ENCODE measurements at regions not wholly inside any gene's neighbourhood (a gene's known extent, or its start where the extent isn't known, plus 50 kb on each side); places are given as distances from the start of the nearest gene placed in this dataset.

DNA sequence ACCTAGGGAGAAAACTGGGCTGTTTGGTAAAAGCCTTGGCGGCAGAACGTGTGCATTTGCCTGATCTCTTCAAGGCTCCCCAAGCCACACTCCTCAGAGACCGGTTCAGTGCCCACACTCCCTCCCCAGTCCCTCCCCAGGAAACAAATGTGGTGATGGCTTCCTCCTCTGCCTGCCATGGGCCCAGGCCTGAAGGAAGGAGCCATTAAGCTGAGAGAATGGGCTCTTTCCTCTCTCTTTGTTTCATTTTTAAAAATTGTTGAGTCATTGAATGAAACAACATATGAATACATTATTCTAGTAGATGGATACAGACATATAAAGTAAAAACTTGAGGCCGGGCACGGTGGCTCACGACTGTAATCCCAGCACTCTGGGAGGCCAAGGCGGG, 50.6 kb upstream of the YWHAQ start:
- DNase-seq (ENCODE audit: low read depth) = no peak

DNA sequence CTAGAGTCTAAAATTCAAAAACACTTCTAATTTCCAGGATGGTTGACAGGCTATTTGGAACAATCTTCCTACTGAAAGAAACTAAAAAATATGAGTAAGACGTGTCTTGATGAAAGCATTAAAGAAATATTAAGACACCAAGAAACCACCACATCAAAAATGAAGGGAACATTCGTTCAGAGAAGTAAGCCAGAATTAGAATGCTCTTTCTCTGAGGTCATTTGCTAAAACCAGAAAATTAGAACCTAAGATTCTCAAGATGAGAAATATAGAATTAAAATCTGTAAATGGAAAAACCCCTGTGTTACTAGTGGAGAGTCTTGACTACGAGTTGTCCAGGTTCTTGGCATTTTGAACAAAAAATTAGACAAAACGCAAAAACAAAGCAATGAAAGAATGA, 54.8 kb upstream of the YWHAQ start:
- DNase-seq (ENCODE audit: low read depth) = no peak

DNA sequence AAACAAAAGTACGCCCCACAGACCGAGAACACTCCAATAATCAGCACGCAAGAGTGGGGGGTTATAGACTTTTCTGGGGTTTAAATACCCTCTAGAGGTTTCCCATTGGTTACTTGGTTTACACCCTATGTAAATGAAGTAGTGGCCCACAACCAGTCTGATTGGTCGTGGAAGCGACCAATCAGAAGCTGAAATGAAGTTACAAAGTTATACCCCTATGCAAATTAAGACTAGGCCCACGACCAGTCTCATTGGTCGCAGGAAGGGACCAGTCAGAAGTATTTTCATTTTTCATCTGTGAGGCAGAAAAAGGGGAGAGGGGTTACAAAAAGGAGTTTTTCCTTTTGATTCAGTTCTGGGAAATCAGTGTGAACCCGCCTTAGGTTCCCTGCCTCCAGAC, 55.3 kb upstream of the YWHAQ start:
- DNase-seq (ENCODE audit: low read depth) = no peak

DNA sequence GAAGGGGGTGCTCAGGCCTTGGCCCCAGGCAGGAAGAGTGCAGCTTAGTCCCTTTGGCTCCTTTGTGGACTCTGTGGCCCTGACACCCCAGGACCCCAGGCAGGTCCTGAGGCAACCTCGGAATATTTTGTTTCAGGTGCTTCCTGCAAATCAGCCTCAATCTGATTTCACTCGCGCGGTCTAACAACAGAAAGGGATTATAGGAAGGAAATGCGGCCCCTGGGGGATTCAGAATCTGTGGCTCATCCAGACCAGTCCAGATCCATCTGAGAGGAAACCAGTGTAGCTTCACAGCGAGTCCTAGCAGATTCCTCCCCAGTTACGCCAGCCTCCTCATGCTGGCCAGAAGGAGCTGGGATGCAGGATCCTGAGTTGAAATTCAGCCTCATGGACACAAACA, 59.5 kb upstream of the YWHAQ start:
- DNase-seq (ENCODE audit: low read depth) = peak; percentile 95

DNA sequence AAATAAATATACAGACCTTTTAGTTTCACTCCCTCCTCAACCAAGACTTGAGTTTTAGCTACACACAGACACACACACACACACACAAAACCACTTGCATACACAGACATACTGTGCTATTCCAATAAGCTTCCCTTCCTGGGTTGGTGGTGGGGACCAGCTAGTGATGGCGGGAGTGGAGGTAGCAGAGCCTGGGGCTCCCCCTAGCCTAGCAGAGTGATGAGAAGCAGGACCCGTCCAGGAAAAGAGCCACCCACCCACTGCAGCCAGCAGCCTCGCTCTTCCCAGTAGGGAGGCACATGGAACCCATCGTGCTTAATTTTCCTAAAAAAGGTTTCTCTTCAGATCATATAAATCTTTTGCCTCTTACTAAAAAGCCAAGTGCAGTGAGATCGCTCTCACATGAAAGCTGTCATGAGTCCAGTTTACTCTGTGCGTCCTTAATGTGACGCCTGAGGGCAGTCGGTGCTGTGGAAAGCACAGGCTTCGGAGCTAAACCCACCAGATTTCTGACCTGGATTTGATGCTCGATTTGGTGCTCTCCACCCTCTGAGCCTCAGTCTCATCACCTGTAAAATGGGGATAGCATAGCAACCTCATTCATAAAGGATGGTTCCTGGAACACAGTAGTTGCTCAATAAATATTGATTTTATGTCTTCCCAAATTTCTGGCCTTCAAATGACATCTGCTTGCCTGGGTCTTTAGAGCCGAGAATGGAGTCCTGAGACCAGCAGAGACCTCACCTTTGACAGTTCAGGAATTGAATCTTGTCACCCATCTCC, 60.1 kb upstream of the YWHAQ start:
- no peak for DNase-seq (ENCODE audit: low read depth)

GRCh38 chr2:9692456-9693195, 61.8 kb upstream of the YWHAQ start:
- peak; percentile 39 for DNase-seq (ENCODE audit: low read depth)

DNA sequence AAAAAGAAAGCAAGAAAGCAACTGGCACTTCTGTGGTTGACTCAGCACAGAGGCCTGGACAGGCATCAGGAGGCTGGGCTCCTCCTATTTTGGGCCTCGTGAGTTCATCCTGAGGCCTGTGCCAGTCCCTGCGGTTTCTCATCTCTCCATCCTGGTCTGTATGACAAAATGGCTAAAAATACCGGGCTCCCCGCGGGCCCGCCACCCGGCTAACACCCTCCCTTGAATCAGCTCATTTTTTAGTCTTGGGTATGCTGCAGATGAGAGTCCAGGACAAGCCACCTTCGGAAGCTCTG, 62.3 kb upstream of the YWHAQ start:
- DNase-seq (ENCODE audit: low read depth) = peak; percentile 82

DNA sequence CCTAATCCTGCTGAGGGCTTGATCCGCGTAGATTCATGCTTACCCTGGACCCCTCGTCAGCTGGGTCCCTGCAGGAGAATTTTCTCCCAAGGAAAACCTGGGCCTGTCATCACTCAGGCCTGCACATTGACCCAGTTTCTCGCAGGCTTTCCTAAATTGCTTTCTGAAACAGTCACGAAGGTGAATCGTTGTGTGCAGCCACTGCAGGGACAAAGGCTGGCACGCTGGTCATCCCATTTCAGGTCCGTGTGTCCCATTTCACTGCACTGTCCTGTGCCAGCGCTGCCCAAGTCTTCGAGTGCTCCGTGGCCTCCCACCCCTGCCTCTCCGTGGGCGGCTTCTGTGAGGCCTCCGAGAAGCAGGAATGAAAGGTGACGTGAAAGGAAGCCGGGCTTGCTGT, 62.8 kb upstream of the YWHAQ start:
- no peak for DNase-seq (ENCODE audit: low read depth)

- no peak for DNase-seq (ENCODE audit: low read depth)
These were observed 64.0 kb upstream of the YWHAQ start for GRCh38 chr2:9694661-9695234.

DNA sequence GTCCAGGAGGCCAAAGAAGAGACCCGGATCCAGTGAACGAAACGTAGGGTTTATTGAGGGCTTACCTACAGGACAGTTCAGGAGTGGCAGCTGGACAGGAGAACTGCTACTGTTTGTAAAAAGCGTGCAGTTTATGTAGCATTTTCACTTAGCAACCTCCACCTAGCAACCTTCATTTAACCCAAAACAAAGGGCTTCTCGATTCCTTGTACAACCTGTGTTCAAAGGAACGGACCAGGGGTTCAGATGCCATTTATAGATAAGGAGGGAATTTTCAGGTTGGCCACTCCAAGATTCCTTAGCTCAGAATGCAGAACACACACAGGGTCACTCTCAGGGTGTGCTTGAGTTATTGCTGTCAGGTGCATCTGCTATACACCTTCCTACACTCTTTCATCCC, 65.1 kb upstream of the YWHAQ start:
- DNase-seq (ENCODE audit: low read depth) = no peak

DNA sequence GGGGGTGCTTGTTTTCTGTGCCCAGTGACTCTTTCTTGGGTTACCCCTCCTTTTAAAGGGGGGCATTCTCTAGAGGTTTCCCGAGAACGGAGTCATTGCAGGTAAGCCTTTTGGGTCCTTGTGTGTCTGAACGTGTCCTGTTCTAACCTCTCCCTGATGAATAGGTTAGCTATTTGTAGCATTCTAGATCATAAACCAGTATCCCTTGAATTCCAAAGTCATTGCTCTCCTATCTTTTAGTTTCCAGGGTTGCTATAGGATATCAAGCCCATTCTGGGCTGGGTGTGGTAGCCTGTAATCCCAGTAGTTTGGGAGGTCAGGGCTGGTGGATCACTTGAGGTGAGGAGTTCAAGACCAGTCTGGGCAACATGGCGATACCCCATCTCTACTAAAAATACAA, 65.9 kb upstream of the YWHAQ start:
- DNase-seq (ENCODE audit: low read depth) = no peak

DNA sequence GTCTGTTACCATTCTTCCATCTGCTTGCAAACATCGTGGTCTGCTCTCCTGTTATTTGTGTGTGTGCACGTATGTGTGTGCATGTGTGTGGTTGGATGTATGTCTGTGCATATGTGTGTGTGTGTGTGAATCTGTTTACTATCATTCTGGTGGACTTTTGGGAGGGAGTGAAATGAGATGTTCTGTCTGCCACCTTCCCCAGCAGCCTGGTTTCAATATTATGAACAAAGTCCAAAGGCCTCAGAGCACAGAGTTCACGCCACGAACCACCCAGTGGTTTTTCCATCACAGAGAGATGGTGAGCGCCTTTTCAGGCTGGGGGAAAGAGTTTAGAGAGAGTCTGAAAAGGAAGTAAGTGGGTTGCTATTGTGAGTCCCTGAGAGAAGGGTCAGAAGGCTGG, 67.1 kb upstream of the YWHAQ start:
- DNase-seq (ENCODE audit: low read depth) = no peak

GRCh38 chr2:9699139-9700108, 68.6 kb upstream of the YWHAQ start:
- peak; percentile 83 for DNase-seq (ENCODE audit: low read depth)

DNA sequence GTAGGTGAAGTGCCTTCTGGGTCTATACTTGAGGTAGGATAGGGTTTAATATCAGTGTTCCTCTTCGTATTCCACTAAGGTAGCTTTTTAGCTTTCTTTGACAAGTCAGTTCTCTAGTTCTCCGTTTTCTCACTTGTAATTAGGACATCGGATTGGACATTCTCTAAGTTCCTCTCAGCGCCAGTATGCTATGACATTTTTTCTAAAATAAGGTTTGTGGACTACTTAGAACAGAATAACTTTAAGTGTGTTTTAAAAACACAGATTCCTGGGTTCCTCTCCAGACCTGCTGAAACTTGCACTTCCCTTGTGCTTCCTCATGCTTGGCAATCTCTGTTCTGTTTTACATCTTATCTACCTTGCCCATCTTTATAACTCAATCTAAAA, 69.3 kb upstream of the YWHAQ start:
- DNase-seq (ENCODE audit: low read depth) = no peak

DNA sequence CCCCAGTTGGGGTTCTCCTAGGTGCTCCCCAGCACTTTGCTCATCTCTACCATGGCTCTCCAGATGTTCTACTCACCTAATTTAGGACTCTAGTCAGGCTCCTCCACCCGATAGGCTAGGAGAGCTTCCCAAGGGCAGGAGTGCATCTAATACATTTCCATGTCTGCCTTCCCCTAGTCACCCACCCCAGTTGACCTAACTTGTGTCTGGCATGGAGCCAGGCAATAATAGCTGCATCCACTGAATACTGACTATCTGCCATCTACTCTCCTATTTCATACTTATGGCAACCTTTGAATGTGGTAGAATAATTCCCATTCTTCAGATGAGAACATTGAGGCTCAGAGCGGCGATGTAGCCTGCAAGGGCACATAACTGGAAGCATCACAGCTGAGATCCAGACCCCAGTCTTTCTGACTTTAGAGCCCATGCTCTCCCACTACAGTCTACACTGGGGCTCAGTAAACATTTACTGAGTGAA, 71.8 kb upstream of the YWHAQ start:
- no peak for DNase-seq (ENCODE audit: low read depth)

DNA sequence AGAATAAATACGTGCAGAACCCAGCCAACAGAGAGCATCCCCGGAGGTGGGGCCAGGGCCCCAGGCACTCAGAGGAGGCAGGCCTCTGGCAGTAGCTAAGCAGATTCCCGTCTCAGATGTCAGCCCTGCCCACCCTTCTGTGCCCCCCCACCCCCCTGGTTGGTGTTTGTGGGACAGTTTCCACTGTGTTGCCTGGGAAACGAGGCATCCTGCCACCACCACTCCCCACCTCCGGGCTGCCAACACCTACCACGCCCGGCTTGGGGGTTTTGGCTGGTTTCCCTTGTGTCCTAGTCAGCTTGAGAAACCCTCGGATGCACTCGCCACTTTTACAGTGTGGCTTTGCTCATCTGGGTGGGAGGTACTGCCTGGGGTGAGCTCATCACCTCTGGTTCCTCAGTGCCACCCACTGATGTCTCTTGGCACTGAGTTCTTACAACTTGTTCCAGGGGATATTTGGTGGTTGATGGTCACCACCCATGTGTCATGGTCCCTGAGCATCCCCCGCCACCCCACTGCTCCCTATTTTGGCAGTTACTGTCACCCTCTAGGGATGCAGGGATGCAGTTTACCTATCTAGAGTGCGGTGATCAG, 72.4 kb upstream of the YWHAQ start:
- peak; percentile 82 for DNase-seq (ENCODE audit: low read depth)

DNA sequence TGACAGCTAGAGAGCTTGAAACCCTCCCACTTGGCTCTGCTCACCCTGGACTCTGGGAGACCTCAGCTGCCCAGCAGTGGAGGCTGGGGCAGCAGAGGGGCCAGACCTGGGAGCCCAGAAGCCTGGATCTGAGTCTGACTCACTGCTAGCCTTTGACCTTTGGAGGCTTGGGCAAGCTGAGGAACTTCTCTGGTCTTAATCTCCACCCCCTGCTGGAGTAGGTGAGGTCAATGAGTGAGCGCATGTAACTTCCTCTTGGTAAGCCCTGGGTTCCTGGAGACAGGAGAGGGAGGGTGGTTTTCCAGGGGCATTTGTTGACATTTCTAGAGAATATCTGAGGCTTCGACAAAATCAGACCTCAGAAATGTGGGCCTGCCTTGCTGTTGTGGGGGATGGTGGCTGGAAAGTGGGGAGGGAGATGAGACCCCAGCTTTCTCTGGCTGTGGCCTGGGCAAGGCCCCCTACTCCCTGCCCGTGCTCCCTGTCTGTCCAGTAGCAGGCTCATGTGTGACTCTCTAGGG, 73.0 kb upstream of the YWHAQ start:
- DNase-seq (ENCODE audit: low read depth) = peak; percentile 97

- DNase-seq (ENCODE audit: low read depth) = no peak
These were observed 73.8 kb upstream of the YWHAQ start for GRCh38 chr2:9704600-9704999.

DNA sequence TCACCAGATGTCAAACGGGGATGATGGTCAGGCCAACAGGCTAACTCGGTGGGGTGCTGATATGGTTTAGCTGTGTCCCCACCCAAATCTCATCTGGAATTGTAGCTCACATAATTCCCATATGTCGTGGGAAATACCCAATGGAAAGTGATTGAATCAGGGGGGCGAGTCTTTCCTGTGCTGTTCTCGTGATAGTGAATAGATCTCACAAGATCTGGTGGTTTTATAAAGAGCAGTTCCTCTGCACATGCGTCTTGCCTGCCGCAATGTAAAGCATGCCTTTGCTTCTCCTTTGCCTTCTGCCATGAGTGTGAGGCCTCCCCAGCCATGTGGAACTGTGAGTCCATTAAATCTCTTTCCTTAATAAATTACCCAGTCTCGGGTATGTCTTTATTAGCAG, 74.4 kb upstream of the YWHAQ start:
- DNase-seq (ENCODE audit: low read depth) = no peak

DNA sequence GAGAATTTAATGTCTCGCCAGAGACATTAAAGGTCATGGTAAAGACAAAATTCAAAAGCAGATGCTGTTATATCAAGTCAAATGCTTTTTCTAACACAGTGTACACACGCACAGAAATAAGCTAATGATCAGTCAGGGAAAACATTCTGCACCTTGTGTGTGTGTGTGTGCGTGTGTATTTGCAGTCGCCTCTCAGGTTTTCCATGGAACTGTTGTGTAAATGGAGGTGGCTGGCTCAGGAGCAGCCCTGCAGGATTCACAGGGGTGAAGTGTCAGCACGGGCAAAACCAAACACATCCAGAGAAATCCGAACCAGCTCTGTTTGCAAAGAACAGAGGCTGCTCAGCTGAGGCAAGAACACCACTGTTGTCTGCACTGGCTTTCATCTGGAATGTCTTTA, 76.2 kb upstream of the YWHAQ start:
- DNase-seq (ENCODE audit: low read depth) = no peak

DNA sequence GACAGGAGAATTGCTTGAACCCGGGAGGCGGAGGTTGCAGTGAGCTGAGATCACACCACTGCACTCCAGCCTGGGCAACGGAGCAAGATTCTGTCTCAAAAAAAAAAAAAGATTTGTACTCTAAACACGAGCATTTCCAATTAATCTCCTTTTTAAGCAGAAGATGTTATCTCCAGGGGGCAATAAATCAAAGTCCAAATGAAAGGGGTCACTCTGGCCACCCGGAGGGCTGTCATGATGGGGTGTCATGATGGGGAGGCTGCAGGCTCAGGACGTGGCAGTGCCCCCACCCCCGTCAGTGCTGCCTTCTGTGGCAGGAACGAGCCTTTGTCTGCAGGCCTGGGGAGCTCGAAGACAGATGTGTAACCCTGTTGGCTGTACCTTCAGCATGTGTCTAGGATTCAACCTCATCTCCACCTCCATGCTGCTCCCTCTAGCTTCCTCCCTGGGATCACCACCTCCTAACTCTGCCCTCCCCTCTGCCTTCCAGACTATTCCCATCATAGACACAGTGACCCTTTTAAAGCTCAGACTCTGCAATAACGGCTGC, 76.9 kb upstream of the YWHAQ start:
- no peak for DNase-seq (ENCODE audit: low read depth)
